NCI-H1694 (cell line): ENCODE measurements at regions not wholly inside any gene's neighbourhood (a gene's known extent, or its start where the extent isn't known, plus 50 kb on each side); places are given as distances from the start of the nearest gene placed in this dataset.

Source experiments
- DNase-seq: peaks from one replicate; lab custom pipeline; 2025; lab: John Stamatoyannopoulos, UW

DNA sequence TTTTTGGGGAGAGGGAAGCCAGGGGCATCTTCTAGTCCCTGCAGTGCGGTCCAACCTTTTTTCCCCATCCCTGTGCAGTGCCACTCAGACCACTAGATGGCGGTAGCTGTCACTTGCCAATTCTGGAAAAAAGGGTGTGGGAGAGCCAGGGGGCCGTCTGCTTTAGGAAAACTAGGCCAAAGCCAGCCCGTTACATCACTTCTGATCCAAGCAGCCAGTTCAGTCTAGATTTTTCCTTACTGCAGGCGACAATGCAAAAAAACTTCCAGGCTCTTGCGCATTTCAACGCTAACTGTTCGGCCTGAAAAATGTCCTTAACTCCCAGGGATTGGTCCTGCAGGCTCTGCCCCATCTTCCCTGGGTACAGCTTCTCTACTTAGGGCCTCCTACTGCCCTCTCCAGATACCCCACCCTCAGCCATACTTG lies 69.2 kb upstream of the CES5A start:
- peak; percentile 75 for DNase-seq

DNA sequence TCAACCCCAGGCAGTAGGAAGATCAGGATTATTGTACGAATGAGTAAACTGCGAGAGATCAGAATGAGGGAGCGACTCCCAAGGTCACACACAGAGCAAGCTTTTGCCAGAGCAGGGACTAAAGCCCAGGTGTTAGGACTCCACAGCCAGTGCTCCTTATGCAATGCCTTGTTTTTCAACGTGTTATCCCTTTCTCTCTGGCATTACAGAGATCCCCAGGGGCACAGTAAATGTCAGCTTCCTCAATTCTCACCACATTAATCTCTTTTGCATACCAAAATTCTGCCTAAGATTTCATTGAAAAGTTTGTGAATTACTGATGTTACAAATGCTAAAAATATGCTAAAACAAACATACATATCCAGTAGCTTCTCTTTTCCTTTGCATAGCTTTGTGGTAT lies 68.1 kb upstream of the CES5A start:
- DNase-seq, result no peak

DNA sequence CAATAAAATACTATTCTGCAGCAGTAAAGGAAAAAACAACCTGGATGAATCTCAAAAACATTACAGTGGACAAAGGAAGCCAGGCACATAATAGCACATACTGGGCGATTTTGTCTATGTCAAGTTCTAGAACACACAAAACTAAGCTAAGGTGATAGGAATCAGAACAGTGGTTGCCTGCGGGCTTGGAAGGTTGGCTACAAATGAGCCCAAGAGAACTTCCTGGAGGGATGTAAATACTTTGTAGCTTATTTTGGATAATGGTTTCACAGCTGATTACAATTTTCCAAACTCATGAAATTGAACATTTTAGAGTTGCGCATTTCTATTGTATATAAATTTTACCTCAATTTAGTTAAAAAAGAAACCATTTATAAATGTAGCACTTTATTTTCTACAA lies 67.6 kb upstream of the CES5A start:
- no peak for DNase-seq

DNA sequence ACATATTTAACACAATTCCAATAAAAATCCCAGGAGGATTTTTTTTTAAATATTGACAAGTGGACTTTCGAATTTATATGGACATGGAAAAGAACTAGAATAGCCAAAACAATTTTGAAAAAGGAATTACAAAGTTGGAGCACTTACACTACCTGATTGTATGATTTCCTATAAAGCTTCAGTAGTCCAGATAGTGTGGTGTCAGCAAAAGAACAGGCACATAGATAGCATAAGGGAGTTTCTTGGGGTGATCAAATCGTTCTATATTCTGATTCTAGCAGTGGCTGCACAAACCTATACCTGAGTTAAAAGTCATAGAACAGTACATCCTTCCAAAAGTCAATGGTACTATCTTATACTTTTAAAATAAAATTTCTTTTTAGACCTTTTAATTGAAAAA lies 66.4 kb upstream of the CES5A start:
- DNase-seq, result no peak

DNA sequence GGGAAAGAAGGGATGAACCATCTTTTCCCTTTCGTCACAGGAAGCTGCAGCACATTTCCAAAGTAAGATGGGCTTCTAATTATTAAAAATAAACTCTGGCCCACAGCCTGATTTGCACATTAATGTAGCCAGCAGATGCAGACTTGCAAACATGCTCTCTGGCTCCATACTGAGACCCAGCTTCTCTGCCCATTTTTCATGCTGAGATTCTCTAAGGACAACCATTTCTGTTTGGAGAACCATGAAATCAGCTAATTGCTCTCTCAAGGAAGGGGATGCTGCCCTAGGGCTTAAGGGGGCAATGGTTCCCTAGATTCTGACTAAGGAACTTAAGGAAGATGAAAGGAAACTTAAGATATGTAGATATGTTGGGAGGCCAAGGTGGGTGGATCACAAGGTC lies 63.0 kb upstream of the CES5A start:
- DNase-seq, result no peak

DNA sequence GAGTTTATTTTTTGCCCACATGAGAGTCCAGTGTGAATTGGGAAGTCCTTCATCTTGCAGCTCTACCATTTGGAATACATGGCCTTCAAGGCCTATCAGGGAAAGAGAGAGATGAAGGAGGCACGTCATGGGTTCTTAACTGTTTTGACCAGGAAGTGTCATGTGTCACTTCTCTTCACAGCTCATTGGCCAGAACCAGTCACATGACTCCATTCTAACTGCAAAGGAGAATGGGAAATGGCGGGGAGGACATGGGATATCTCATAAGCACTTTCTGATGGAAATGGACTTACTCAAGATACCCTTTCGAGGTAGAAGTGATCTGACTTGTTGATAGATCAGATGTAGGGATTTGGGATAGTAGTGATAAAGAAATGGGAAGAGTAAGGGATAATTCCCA lies 57.9 kb upstream of the CES5A start:
- DNase-seq, result no peak

DNA sequence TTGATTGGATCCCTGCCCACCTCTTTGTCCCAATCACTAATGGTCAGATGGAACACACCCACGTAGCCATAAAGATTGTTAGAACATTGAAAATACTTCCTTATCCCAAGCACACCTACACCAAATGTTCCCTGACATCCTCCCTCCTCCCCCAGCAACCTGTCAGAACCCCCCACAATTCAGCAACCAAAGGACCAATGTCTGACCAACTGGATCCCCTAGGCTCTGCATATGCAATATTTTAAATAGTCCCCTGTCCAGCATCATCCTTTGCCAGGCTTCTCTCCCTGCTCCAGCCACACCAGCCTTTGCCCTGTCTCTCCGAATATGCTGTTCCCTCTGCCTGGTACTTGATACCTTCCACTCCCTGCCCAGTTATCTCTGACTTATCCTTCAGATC lies 54.9 kb upstream of the CES5A start:
- no peak for DNase-seq

DNA sequence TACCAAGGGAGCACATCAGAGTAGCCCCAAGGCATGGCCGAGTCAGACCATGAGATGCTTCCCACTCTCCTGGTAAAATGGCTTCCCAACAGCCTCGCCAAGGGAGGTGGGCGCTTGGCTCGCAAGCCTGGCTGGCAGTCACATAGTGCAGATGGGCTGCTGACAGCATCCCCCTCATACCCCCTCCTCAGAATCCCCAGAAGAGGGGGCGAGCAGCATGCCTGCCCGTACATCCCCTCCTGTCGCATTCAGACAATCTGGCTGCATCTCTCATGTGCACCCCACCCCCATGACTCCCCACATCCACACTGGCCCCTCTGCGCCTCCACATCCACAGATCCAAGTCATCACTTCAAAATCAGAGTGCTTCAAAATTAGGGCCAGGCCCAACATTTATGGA lies 54.0 kb upstream of the CES5A start:
- DNase-seq, result no peak

DNA sequence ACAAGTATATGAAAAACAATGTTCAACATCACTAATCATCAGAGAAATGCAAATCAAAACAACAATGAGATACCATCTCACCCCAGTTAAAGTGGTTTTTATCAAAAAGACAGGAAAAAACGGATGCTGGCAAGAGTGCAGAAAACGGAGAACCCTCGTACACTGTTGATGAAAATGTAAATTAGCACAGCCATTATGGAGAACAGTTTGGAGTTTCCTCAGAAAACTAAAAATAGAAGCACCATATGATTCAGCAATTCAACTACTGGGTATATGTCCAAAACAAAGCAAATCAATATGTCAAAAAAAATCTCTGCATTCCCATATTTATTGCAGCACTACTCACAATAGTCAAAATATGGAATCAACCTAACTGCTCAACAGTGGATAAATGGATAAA lies 50.1 kb upstream of the CES5A start:
- no peak for DNase-seq
